GM21515 (cell line): ENCODE measurements at regions not wholly inside any gene's neighbourhood (a gene's known extent, or its start where the extent isn't known, plus 50 kb on each side); places are given as distances from the start of the nearest gene placed in this dataset.
"Not testable (repeated sequence)": the region's sequence is repeated elsewhere in the genome, so short reads cannot be mapped to it uniquely, and the experiment has no call there.

ENCODE experiments used
- ATAC-seq: cut with Tn5 transposase; IDR thresholded peaks from one replicate; pipeline ENCODE4 v1.9.1; 2021; ENCODE audit not compliant: unreplicated experiment

GRCh38 chr6:139962654-139963347, 588.4 kb upstream of the CITED2 start:
- no peak for ATAC-seq

- ATAC-seq, result no peak
Measured at GRCh38 chr6:139961190-139961589, 586.7 kb upstream of the CITED2 start.

- ATAC-seq, result no peak
Measured at GRCh38 chr6:139960671-139961070, 586.2 kb upstream of the CITED2 start.

- no peak for ATAC-seq
Measured at GRCh38 chr6:139955366-139956155, 581.1 kb upstream of the CITED2 start.

GRCh38 chr6:139954463-139955071, 580.1 kb upstream of the CITED2 start:
- no peak for ATAC-seq

GRCh38 chr6:139953780-139954179, 579.3 kb upstream of the CITED2 start:
- not testable (repeated sequence) for ATAC-seq

GRCh38 chr6:139951172-139951571, 576.7 kb upstream of the CITED2 start:
- ATAC-seq, result no peak

- no peak for ATAC-seq
Measured at GRCh38 chr6:139944976-139945375, 570.5 kb upstream of the CITED2 start.

GRCh38 chr6:139944131-139944530, 569.7 kb upstream of the CITED2 start:
- no peak for ATAC-seq

GRCh38 chr6:139943391-139943790, 568.9 kb upstream of the CITED2 start:
- no peak for ATAC-seq

GRCh38 chr6:139942331-139942730, 567.9 kb upstream of the CITED2 start:
- no peak for ATAC-seq

- ATAC-seq, result no peak
Measured at GRCh38 chr6:139941826-139942225, 567.4 kb upstream of the CITED2 start.

GRCh38 chr6:139940741-139941729, 566.6 kb upstream of the CITED2 start:
- peak; percentile 94 for ATAC-seq

GRCh38 chr6:139939189-139939979, 564.9 kb upstream of the CITED2 start:
- no peak for ATAC-seq

GRCh38 chr6:139932671-139933070, 558.2 kb upstream of the CITED2 start:
- ATAC-seq, result no peak

- no peak for ATAC-seq
Measured at GRCh38 chr6:139931747-139932146, 557.3 kb upstream of the CITED2 start.

- no peak for ATAC-seq
Measured at GRCh38 chr6:139927742-139928305, 553.4 kb upstream of the CITED2 start.

- ATAC-seq, result no peak
Measured at GRCh38 chr6:139927236-139927635, 552.8 kb upstream of the CITED2 start.

- ATAC-seq, result no peak
Measured at GRCh38 chr6:139926711-139927110, 552.3 kb upstream of the CITED2 start.
